ENCODE measurements at regions not wholly inside any gene's neighbourhood (a gene's known extent, or its start where the extent isn't known, plus 50 kb on each side); places are given as distances from the start of the nearest gene placed in this dataset.

DNA sequence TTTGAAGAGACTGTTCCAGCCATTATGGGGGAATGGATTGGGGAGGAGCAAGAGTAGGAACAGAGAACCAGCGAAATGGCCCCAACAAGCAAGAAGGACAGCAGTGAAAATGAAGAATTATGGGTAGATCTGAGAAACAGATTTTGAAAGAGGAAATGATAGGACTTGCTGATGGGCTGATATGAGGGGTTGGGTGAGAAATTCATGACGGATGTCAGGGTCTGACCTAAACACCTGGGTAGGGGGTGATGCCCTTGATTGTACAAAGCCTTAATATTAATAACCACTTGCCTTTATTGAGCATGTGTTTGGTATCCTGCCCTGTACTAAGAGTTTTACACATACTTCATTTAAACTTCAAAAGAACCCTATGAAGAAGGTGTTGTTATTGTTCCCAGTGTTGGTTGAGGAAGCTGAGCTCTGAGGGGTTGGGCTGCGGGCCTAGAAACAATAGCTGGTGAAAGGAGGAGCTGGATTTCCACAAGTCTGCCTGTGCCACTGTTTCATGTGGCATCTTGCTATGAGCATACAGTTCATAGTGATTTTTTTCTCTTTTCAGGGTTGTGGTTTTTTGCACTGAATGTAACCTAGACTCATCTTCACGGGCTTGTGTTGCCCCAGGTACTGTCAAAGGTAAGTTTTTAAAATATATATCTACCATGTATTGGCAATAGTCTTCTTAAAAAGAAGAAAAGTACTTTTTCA is 61.1 kb upstream of the TNRC6B start:
- no peak overlapping the region for H3K9ac ChIP-seq (ENCODE audit: low read depth, low read length)
- H3K27me3 ChIP-seq (ENCODE audit: insufficient read depth, low read length, poor library complexity) = no peaks in the 10 kb centered on the region
- H4K20me1 ChIP-seq (ENCODE audit: insufficient read depth, low read length) = peaks cover 50% of the 10 kb centered on the region
- H2AFZ ChIP-seq (ENCODE audit: low read depth, low read length) = no peak overlapping the region
- H3K9me3 ChIP-seq (ENCODE audit: insufficient read depth, low read length, severe bottlenecking) = no peaks in the 10 kb centered on the region
- peaks cover 24% of the 10 kb centered on the region for H3K36me3 ChIP-seq (ENCODE audit: insufficient read depth, low read length)
- H3K27ac ChIP-seq (ENCODE audit: low read length) = no peak overlapping the region
- no peak overlapping the region for H3K4me3 ChIP-seq (ENCODE audit: low read depth in 1 of 2, low read length in 2 of 2)
- H3K4me1 ChIP-seq (ENCODE audit: insufficient read depth, low read length) = peaks cover 11% of the 10 kb centered on the region
- TF ChIP-seq, protein P1, sequence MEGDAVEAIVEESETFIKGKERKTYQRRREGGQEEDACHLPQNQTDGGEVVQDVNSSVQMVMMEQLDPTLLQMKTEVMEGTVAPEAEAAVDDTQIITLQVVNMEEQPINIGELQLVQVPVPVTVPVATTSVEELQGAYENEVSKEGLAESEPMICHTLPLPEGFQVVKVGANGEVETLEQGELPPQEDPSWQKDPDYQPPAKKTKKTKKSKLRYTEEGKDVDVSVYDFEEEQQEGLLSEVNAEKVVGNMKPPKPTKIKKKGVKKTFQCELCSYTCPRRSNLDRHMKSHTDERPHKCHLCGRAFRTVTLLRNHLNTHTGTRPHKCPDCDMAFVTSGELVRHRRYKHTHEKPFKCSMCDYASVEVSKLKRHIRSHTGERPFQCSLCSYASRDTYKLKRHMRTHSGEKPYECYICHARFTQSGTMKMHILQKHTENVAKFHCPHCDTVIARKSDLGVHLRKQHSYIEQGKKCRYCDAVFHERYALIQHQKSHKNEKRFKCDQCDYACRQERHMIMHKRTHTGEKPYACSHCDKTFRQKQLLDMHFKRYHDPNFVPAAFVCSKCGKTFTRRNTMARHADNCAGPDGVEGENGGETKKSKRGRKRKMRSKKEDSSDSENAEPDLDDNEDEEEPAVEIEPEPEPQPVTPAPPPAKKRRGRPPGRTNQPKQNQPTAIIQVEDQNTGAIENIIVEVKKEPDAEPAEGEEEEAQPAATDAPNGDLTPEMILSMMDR (IDR thresholded peaks at IDR 0.05; ENCODE audit: borderline replicate concordance, extremely low read depth, low read length, poor library complexity, severe bottlenecking) = no peak
- no peak for TF ChIP-seq EZH2 (IDR thresholded peaks at IDR 0.05; ENCODE audit: borderline replicate concordance, low read depth, low read length, severe bottlenecking)
- ATAC-seq (ENCODE audit: insufficient read depth, low read depth) = peak; percentile 90
- H3K4me2 ChIP-seq (ENCODE audit: insufficient read depth, low read length) = no peak overlapping the region
- H3K79me2 ChIP-seq (ENCODE audit: insufficient read depth, low read length) = peaks cover 71% of the 10 kb centered on the region
- peak; percentile 66 for DNase-seq

- Histone ChIP-seq H3K27me3 (ENCODE audit: insufficient read depth, low read length, poor library complexity) (no peaks in the 10 kb centered on the region), H2AFZ (ENCODE audit: low read depth, low read length) (no peak overlapping the region), H4K20me1 (ENCODE audit: insufficient read depth, low read length) (peaks cover 40% of the 10 kb centered on the region), H3K4me1 (ENCODE audit: insufficient read depth, low read length) (peaks cover 11% of the 10 kb centered on the region), H3K9me3 (ENCODE audit: insufficient read depth, low read length, severe bottlenecking) (no peaks in the 10 kb centered on the region), H3K4me3 (ENCODE audit: low read depth in 1 of 2, low read length in 2 of 2) (no peak overlapping the region), H3K79me2 (ENCODE audit: insufficient read depth, low read length) (peaks cover 47% of the 10 kb centered on the region), H3K36me3 (ENCODE audit: insufficient read depth, low read length) (peaks cover 40% of the 10 kb centered on the region), H3K9ac (ENCODE audit: low read depth, low read length) (no peak overlapping the region), H3K27ac (ENCODE audit: low read length) (no peak overlapping the region), H3K4me2 (ENCODE audit: insufficient read depth, low read length) (no peak overlapping the region)
- ATAC-seq (ENCODE audit: insufficient read depth, low read depth) = no peak
- DNase-seq = no peak
- TF ChIP-seq, protein P1 (IDR thresholded peaks at IDR 0.05; ENCODE audit: borderline replicate concordance, extremely low read depth, low read length, poor library complexity, severe bottlenecking) = no peak
- no peak for TF ChIP-seq EZH2 (IDR thresholded peaks at IDR 0.05; ENCODE audit: borderline replicate concordance, low read depth, low read length, severe bottlenecking)
These were observed 58.7 kb upstream of the TNRC6B start for GRCh38 chr22:40118979-40119378.

DNA sequence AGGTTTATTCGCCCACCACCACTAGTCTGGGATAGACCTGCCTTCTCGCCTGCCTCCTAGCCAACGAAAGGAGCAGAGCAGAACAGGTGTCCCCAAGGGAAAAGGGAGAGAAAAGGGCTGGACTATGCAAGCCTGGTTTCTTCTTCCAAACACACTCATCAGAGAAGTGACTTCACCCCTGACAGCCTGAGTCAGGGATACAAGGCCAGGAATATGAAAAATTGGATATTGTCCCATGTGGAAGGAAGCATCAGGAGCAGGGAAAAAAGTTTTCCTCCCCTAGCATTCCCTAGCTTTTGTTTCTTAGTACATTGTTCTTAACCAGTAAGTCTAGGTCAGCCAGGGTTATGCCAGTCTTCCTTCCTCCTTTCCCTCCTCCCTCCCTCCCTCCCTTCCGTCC is 56.9 kb upstream of the TNRC6B start:
- peaks cover 25% of the 10 kb centered on the region for H4K20me1 ChIP-seq (ENCODE audit: insufficient read depth, low read length)
- TF ChIP-seq EZH2 (IDR thresholded peaks at IDR 0.05; ENCODE audit: borderline replicate concordance, low read depth, low read length, severe bottlenecking) = no peak
- TF ChIP-seq, protein P1 (IDR thresholded peaks at IDR 0.05; ENCODE audit: borderline replicate concordance, extremely low read depth, low read length, poor library complexity, severe bottlenecking) = no peak
- DNase-seq = no peak
- no peaks in the 10 kb centered on the region for H3K9me3 ChIP-seq (ENCODE audit: insufficient read depth, low read length, severe bottlenecking)
- H3K36me3 ChIP-seq (ENCODE audit: insufficient read depth, low read length) = peaks cover 44% of the 10 kb centered on the region
- H3K4me3 ChIP-seq (ENCODE audit: low read depth in 1 of 2, low read length in 2 of 2) = no peak overlapping the region
- H3K79me2 ChIP-seq (ENCODE audit: insufficient read depth, low read length) = peaks cover 29% of the 10 kb centered on the region
- no peak overlapping the region for H2AFZ ChIP-seq (ENCODE audit: low read depth, low read length)
- peaks cover 11% of the 10 kb centered on the region for H3K4me1 ChIP-seq (ENCODE audit: insufficient read depth, low read length)
- ATAC-seq (ENCODE audit: insufficient read depth, low read depth) = no peak
- no peak overlapping the region for H3K9ac ChIP-seq (ENCODE audit: low read depth, low read length)
- H3K4me2 ChIP-seq (ENCODE audit: insufficient read depth, low read length) = no peak overlapping the region
- no peaks in the 10 kb centered on the region for H3K27me3 ChIP-seq (ENCODE audit: insufficient read depth, low read length, poor library complexity)
- H3K27ac ChIP-seq (ENCODE audit: low read length) = no peak overlapping the region

All from DND-41 (cell line).